ENCODE measurements at regions not wholly inside any gene's neighbourhood (a gene's known extent, or its start where the extent isn't known, plus 50 kb on each side); places are given as distances from the start of the nearest gene placed in this dataset.
"Not testable (repeated sequence)": the region's sequence is repeated elsewhere in the genome, so short reads cannot be mapped to it uniquely, and the experiment has no call there.

- no peaks in the 10 kb centered on the region for H3K9me3 Mint-ChIP-seq
- peaks cover 3% of the 10 kb centered on the region for H3K27me3 Mint-ChIP-seq (ENCODE audit: low read depth)
- H3K4me1 Mint-ChIP-seq (ENCODE audit: low read depth): peaks cover 1% of the 10 kb centered on the region
- H3K27ac Mint-ChIP-seq: no peak overlapping the region
- no peak overlapping the region for H3K4me3 Mint-ChIP-seq
- peak; percentile 9 for DNase-seq (ENCODE audit: low spot score)
- no peaks in the 10 kb centered on the region for H3K36me3 Mint-ChIP-seq (ENCODE audit: low read depth)
These were observed 145.4 kb upstream of the PROK2 start for GRCh38 chr3:71930056-71930991.

- Mint-ChIP-seq H3K36me3 (ENCODE audit: low read depth) (no peaks in the 10 kb centered on the region), H3K27me3 (ENCODE audit: low read depth) (peaks cover 3% of the 10 kb centered on the region), H3K4me1 (ENCODE audit: low read depth) (peaks cover 1% of the 10 kb centered on the region), H3K4me3 (no peak overlapping the region), H3K27ac (no peak overlapping the region), H3K9me3 (no peaks in the 10 kb centered on the region)
- no peak for DNase-seq (ENCODE audit: low spot score)
These were observed 143.3 kb upstream of the PROK2 start for GRCh38 chr3:71928212-71928611.

- H3K27ac Mint-ChIP-seq: no peak overlapping the region
These were observed 142.6 kb upstream of the PROK2 start for GRCh38 chr3:71927505-71928066.

GRCh38 chr3:71926616-71927015 is 141.7 kb upstream of the PROK2 start:
- no peak overlapping the region for H3K4me3 Mint-ChIP-seq
- H3K4me1 Mint-ChIP-seq (ENCODE audit: low read depth): peaks cover 1% of the 10 kb centered on the region
- no peaks in the 10 kb centered on the region for H3K36me3 Mint-ChIP-seq (ENCODE audit: low read depth)

More at GRCh38 chr3:71927505-71928066, 142.6 kb upstream of the PROK2 start:
- Mint-ChIP-seq H3K4me3 (no peak overlapping the region), H3K27me3 (ENCODE audit: low read depth) (peaks cover 2% of the 10 kb centered on the region), H3K9me3 (no peaks in the 10 kb centered on the region), H3K4me1 (ENCODE audit: low read depth) (peaks cover 1% of the 10 kb centered on the region), H3K36me3 (ENCODE audit: low read depth) (no peaks in the 10 kb centered on the region)
- no peak for DNase-seq (ENCODE audit: low spot score)

DNA sequence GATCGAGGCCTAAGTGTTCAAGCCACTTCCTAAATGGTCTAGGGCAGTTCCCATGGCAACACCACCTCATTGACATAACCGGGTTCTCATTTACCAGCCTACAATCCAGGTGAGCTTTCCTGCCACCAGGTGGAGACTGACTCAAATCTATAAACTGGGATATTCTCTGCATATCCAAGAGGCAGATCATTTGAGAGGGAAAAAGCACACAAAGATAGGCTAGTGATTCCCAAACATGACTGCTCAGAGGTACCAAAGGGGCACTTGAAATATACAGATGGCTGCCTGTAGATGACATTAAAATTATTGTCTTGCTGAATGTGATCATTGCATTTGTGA is 141.3 kb upstream of the PROK2 start:
- Mint-ChIP-seq H3K27ac (no peak overlapping the region), H3K27me3 (ENCODE audit: low read depth) (peaks cover 2% of the 10 kb centered on the region), H3K4me1 (ENCODE audit: low read depth) (peaks cover 1% of the 10 kb centered on the region)

More at GRCh38 chr3:71926616-71927015, 141.7 kb upstream of the PROK2 start:
- no peak for DNase-seq (ENCODE audit: low spot score)
- H3K27ac Mint-ChIP-seq: no peak overlapping the region
- H3K9me3 Mint-ChIP-seq: no peaks in the 10 kb centered on the region
- H3K27me3 Mint-ChIP-seq (ENCODE audit: low read depth): peaks cover 2% of the 10 kb centered on the region

DNA sequence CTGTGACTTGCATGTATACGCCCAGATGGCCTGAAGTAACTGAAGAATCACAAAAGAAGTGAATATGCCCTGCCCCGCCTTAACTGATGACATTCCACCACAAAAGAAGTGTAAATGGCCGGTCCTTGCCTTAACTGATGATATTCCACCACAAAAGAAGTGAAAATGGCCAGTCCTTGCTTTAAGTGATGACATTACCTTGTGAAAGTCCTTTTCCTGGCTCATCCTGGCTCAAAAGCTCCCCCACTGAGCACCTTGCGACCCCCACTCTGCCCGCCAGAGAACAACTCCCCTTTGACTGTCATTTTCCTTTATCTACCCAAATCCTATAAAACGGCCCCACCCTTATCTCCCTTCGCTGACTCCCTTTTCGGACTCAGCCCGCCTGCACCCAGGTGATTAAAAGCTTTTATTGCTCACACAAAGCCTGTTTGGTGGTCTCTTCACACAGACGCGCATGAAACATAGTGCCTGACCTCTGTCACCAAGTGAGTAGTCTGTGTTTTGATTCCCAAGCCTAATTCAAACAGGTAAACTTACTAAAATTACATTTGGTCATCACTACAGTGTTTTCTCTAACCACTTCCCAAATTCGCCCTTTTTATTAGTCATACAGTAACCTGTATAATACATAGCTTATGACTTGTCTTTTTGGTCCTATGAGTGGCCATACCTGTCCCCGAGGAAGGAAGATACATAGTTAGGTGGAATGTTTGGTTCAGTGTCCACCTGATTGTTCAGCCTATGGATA is 140.7 kb upstream of the PROK2 start:
- not testable (repeated sequence) for H3K27ac Mint-ChIP-seq; H3K9me3 Mint-ChIP-seq; H3K36me3 Mint-ChIP-seq (ENCODE audit: low read depth); DNase-seq (ENCODE audit: low spot score); H3K4me3 Mint-ChIP-seq; H3K4me1 Mint-ChIP-seq (ENCODE audit: low read depth); H3K27me3 Mint-ChIP-seq (ENCODE audit: low read depth)

More for the DNA sequence above, 141.3 kb upstream of the PROK2 start:
- no peak for DNase-seq (ENCODE audit: low spot score)
- no peaks in the 10 kb centered on the region for H3K36me3 Mint-ChIP-seq (ENCODE audit: low read depth)
- no peak overlapping the region for H3K4me3 Mint-ChIP-seq
- no peaks in the 10 kb centered on the region for H3K9me3 Mint-ChIP-seq

GRCh38 chr3:71924721-71925120 is 139.8 kb upstream of the PROK2 start:
- Mint-ChIP-seq H3K4me1 (ENCODE audit: low read depth) (peaks cover 1% of the 10 kb centered on the region), H3K4me3 (no peak overlapping the region), H3K27ac (no peak overlapping the region), H3K9me3 (no peaks in the 10 kb centered on the region), H3K27me3 (ENCODE audit: low read depth) (peaks cover 5% of the 10 kb centered on the region), H3K36me3 (ENCODE audit: low read depth) (no peaks in the 10 kb centered on the region)
- no peak for DNase-seq (ENCODE audit: low spot score)

DNA sequence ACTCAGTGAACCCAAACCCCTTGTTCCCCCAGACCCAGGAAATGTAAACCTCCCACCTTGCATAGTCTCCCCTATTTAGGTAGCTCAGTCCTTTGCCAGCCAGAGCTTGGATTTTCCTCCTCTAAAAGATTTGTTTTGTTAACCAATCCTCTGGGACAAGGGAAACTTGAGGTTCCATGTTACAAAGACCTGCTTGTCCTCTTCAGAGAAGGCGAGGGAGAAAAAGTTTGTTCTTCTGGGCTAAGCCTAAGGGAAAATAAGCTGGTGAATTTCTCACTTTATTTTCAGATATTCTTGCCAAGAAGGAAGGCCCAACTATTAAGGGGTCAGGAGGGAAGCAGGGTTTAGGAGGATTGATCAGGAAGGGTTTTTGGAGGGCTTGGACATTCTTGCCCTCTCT is 136.1 kb upstream of the PROK2 start:
- Mint-ChIP-seq H3K4me3 (no peak overlapping the region), H3K27me3 (ENCODE audit: low read depth) (peaks cover 9% of the 10 kb centered on the region), H3K4me1 (ENCODE audit: low read depth) (no peaks in the 10 kb centered on the region), H3K27ac (no peak overlapping the region), H3K36me3 (ENCODE audit: low read depth) (no peaks in the 10 kb centered on the region), H3K9me3 (no peaks in the 10 kb centered on the region)
- no peak for DNase-seq (ENCODE audit: low spot score)

DNA sequence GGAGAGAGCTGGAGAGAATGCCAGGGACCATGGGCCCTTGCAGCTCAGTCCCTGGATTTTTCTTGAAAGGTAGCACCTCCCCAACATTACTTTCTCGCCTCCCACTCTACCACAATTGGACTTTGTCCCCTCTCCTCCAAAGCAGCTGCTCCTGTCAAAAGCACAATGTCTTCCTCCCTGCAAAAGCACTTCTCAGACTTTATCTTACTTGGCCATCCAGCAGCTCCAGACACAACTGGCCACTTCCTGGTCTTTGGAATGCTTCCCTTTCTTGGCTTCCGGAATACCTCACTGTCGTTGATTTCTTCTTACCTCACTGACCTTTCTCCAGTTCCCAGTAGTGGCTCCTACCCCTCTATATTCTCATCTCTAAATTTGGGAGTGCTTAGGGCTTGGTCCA is 134.6 kb upstream of the PROK2 start:
- H3K4me3 Mint-ChIP-seq: no peak overlapping the region
- H3K27ac Mint-ChIP-seq: no peak overlapping the region
- no peaks in the 10 kb centered on the region for H3K9me3 Mint-ChIP-seq
- no peak for DNase-seq (ENCODE audit: low spot score)
- no peaks in the 10 kb centered on the region for H3K4me1 Mint-ChIP-seq (ENCODE audit: low read depth)
- H3K36me3 Mint-ChIP-seq (ENCODE audit: low read depth): no peaks in the 10 kb centered on the region
- peaks cover 9% of the 10 kb centered on the region for H3K27me3 Mint-ChIP-seq (ENCODE audit: low read depth)

DNA sequence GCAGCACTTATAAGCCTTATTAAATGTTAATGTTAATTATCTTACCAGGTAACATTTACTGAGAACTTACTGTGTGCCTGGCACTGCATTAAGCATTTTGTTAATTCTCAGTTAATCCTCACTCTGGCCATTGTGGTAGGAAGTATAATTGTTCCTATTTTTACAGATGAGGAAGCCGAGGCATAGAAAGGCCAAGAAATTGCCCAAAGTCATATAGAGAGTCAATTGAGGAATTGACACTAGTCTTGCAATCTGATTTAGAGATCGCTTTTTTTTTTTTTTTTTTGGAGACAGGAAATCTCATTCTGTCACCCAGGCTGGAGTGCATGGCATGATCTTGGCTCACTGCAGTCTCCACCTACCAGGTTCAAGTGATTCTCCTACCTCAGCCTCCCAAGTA is 132.6 kb upstream of the PROK2 start:
- H3K27ac Mint-ChIP-seq: no peak overlapping the region
- no peaks in the 10 kb centered on the region for H3K9me3 Mint-ChIP-seq
- no peaks in the 10 kb centered on the region for H3K4me1 Mint-ChIP-seq (ENCODE audit: low read depth)
- no peak overlapping the region for H3K4me3 Mint-ChIP-seq
- H3K36me3 Mint-ChIP-seq (ENCODE audit: low read depth): no peaks in the 10 kb centered on the region
- no peak for DNase-seq (ENCODE audit: low spot score)
- H3K27me3 Mint-ChIP-seq (ENCODE audit: low read depth): peaks cover 11% of the 10 kb centered on the region

DNA sequence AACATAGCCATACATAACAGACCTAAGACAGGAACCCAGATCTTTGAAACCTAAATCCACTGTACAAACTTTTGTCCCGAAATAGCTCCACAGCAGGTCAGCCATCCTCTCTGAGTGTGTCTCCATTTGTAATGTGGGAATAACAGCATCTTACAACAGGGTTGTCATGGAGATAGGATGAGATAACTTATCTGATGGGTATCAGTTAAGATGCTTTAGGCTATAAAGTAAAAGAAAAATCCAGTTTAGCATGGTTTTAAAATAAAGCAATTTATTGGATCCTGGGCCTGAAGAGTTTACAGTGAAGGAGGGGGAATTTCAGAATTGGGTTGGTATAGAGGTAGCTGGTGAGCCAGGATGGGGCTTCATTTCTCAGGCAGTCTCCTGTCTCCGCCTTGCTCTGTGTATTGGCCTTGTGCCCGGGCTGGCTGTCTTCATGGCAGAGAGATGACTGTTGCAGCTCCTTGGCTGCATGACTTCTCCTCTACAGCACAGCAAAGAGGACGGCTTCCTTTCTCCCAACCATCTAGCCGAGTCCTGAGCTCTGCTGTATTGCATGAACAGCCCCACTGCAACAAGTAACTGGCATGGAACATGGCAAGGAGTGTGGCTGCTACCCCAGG is 131.9 kb upstream of the PROK2 start:
- no peaks in the 10 kb centered on the region for H3K9me3 Mint-ChIP-seq
- no peak overlapping the region for H3K27ac Mint-ChIP-seq
- no peak for DNase-seq (ENCODE audit: low spot score)
- peaks cover 11% of the 10 kb centered on the region for H3K27me3 Mint-ChIP-seq (ENCODE audit: low read depth)
- no peaks in the 10 kb centered on the region for H3K36me3 Mint-ChIP-seq (ENCODE audit: low read depth)
- H3K4me1 Mint-ChIP-seq (ENCODE audit: low read depth): no peaks in the 10 kb centered on the region
- H3K4me3 Mint-ChIP-seq: no peak overlapping the region

DNA sequence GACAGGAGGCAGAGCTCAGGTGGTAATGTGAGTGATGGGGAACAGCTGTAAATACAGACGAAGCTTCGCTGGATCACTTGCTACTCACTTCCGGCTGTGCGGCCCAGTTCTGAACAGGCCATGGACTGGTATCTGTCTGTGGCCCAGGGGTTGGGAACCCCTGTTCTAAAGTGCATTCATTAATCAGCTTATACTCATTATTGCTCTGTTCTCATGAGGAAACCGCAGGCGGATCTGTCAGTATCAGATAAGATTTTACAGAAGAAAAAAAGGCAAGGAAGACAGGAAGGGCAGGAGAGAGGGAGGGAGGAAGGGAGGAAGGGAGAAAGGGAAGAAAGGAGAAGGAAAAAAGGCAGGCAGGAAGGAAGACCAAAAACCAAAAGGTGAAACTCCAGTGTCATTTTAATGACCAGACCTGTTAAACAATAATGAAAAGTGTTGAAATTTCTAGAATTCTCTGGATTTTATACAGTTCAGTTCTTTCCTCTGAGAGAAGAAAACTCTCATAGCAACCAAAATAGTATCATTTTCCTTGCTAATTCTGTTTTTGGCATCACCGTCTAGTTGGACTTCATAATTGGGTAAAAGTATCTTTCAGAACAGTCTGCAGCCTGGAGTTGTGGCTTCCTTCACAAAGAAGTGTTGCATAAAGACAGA is 128.0 kb upstream of the PROK2 start:
- H3K27ac Mint-ChIP-seq: no peak overlapping the region

DNA sequence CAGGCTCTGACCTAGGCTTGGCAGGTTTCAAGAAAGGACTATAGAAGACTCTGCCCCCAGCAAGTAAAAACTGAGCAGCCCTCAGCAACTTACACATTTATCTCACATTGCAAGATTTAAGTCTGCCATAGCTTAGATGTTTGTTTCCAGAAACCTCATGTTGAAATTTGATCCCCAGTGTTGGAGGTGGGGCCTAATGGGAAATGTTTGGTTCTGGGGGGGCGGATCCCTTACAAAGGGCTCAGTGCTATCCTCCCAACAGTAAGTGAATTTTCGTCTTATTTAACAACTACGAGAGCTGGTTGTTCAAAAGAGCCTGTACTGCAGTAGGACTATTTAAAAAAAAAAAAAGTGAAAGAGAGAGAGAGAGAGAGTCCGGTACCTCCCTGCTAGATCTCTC is 125.2 kb upstream of the PROK2 start:
- no peaks in the 10 kb centered on the region for H3K36me3 Mint-ChIP-seq (ENCODE audit: low read depth)
- no peak overlapping the region for H3K27ac Mint-ChIP-seq
- H3K4me1 Mint-ChIP-seq (ENCODE audit: low read depth): peaks cover 7% of the 10 kb centered on the region
- no peak for DNase-seq (ENCODE audit: low spot score)
- H3K4me3 Mint-ChIP-seq: no peak overlapping the region
- H3K27me3 Mint-ChIP-seq (ENCODE audit: low read depth): peaks cover 27% of the 10 kb centered on the region
- H3K9me3 Mint-ChIP-seq: no peaks in the 10 kb centered on the region

More for the DNA sequence above, 128.0 kb upstream of the PROK2 start:
- Mint-ChIP-seq H3K4me3 (no peak overlapping the region), H3K36me3 (ENCODE audit: low read depth) (no peaks in the 10 kb centered on the region), H3K4me1 (ENCODE audit: low read depth) (no peaks in the 10 kb centered on the region), H3K9me3 (no peaks in the 10 kb centered on the region), H3K27me3 (ENCODE audit: low read depth) (peaks cover 25% of the 10 kb centered on the region)
- DNase-seq (ENCODE audit: low spot score): no peak
